Neural cell (in vitro differentiated cells): ENCODE measurements at regions not wholly inside any gene's neighbourhood (a gene's known extent, or its start where the extent isn't known, plus 50 kb on each side); places are given as distances from the start of the nearest gene placed in this dataset.

Experiments used
- H2AFZ ChIP-seq: fragments of 200-600, 300-800 bp; sonication (generic), shearing (Covaris generic); 2 replicates; pipeline ENCODE4 v1.6.0; 2014; ENCODE audit warnings: low read depth, mild to moderate bottlenecking, antibody characterized with exemption, low read length, moderate library complexity
- H3F3A ChIP-seq: fragments of 200-600 bp; shearing (Covaris generic); 2 replicates; pipeline ENCODE4 v1.6.1; 2016; ENCODE audit warnings: mild to moderate bottlenecking, moderate library complexity, mixed read lengths, antibody characterized with exemption, low read length; ENCODE audit not compliant: insufficient read depth, poor library complexity, severe bottlenecking
- H3K27ac ChIP-seq: fragments of 200-600, 300-800 bp; sonication (generic), shearing (Covaris generic); 2 replicates; pipeline ENCODE4 v1.5.1; 2014; ENCODE audit warnings: mild to moderate bottlenecking, low read length, moderate library complexity
- H3K27me3 ChIP-seq: fragments of 300-800, 200-600 bp; sonication (generic), shearing (Covaris generic); 2 replicates; pipeline ENCODE4 v1.6.0; 2014; ENCODE audit warnings: mild to moderate bottlenecking, low read depth, low read length, moderate library complexity; ENCODE audit not compliant: insufficient read depth
- H3K36me3 ChIP-seq: fragments of 300-800, 200-600 bp; sonication (generic), shearing (Covaris generic); 2 replicates; pipeline ENCODE4 v1.5.1; 2014; ENCODE audit warnings: mild to moderate bottlenecking, antibody characterized with exemption, low read length, moderate library complexity; ENCODE audit not compliant: insufficient read depth
- H3K4me2 ChIP-seq: fragments of 300-800, 200-600 bp; sonication (generic), shearing (Covaris generic); 2 replicates; pipeline ENCODE4 v1.6.0; 2014; ENCODE audit warnings: mild to moderate bottlenecking, low read length
- H3K4me3 ChIP-seq: fragments of 300-800, 200-600 bp; sonication (generic), shearing (Covaris generic); 2 replicates; pipeline ENCODE4 v1.5.1; 2014; ENCODE audit warnings: mild to moderate bottlenecking, low read length, moderate library complexity
- H3K79me2 ChIP-seq: fragments of 200-600 bp; shearing (Covaris generic); replicated peaks from 2 replicates; pipeline ENCODE4 v1.6.0; 2014; ENCODE audit warnings: mild to moderate bottlenecking, low read length, moderate library complexity; ENCODE audit not compliant: insufficient read depth
- H3K9ac ChIP-seq: fragments of 300-800, 200-600 bp; sonication (generic), shearing (Covaris generic); 2 replicates; pipeline ENCODE4 v1.6.1; 2016; ENCODE audit warnings: mild to moderate bottlenecking, low read length, mixed read lengths
- H3K9me2 ChIP-seq: fragments of 200-600 bp; shearing (Covaris generic); 2 replicates; pipeline ENCODE4 v1.6.1; 2016; ENCODE audit warnings: mild to moderate bottlenecking, low read length, mixed read lengths; ENCODE audit not compliant: insufficient read depth
- H3K9me3 ChIP-seq: fragments of 200-600, 300-800 bp; sonication (generic), shearing (Covaris generic); 2 replicates; pipeline ENCODE4 v1.6.1; 2016; ENCODE audit warnings: mild to moderate bottlenecking, mixed run types, low read length, moderate library complexity, mixed read lengths
- H4K20me1 ChIP-seq: fragments of 200-600 bp; shearing (Covaris generic); 2 replicates; pipeline ENCODE4 v1.6.1; 2016; ENCODE audit warnings: mild to moderate bottlenecking, mixed run types; ENCODE audit not compliant: insufficient read depth
- CTCF ChIP-seq: fragments of 450-650 bp; IDR thresholded peaks from 2 replicates; pipeline ENCODE4 v1.5.1; 2014; ENCODE audit warnings: antibody characterized with exemption, mild to moderate bottlenecking, moderate library complexity; ENCODE audit not compliant: poor library complexity, severe bottlenecking
- EP300 ChIP-seq: fragments of 450-650 bp; conservative IDR thresholded peaks from 2 replicates; pipeline ENCODE4 v1.6.1; 2014; ENCODE audit warnings: antibody characterized with exemption, mild to moderate bottlenecking, moderate library complexity; ENCODE audit not compliant: poor library complexity, severe bottlenecking
- EZH2 ChIP-seq: fragments of 200-600, 300-800 bp; shearing (Covaris generic), sonication (generic); IDR thresholded peaks from 2 replicates; pipeline ENCODE4 v1.6.1; 2014; ENCODE audit warnings: antibody characterized with exemption, low read length, borderline replicate concordance, mild to moderate bottlenecking; ENCODE audit not compliant: insufficient read depth, poor library complexity, severe bottlenecking
- MXI1 ChIP-seq: fragments of 450-650 bp; conservative IDR thresholded peaks from 2 replicates; pipeline ENCODE4 v1.6.1; 2014; ENCODE audit warnings: antibody characterized with exemption, mild to moderate bottlenecking; ENCODE audit not compliant: poor library complexity, severe bottlenecking
- POLR2AphosphoS5 ChIP-seq: IDR thresholded peaks from 2 replicates; pipeline ENCODE4 v1.6.1; 2012
- RAD21 ChIP-seq: fragments of 450-650 bp; conservative IDR thresholded peaks from 2 replicates; pipeline ENCODE4 v1.6.1; 2014; ENCODE audit warnings: antibody characterized with exemption, mild to moderate bottlenecking, moderate library complexity
- REST ChIP-seq: IDR thresholded peaks from 2 replicates; pipeline ENCODE4 v1.6.1; 2012; ENCODE audit warnings: borderline replicate concordance
- SMC3 ChIP-seq: fragments of 450-650 bp; conservative IDR thresholded peaks from 2 replicates; pipeline ENCODE4 v1.6.1; 2014; ENCODE audit warnings: antibody characterized with exemption, mild to moderate bottlenecking, moderate library complexity; ENCODE audit not compliant: poor library complexity
- TAF1 ChIP-seq: IDR thresholded peaks from 2 replicates; pipeline ENCODE4 v1.6.1; 2012; ENCODE audit warnings: low read depth

GRCh38 chr3:17823036-17823435, 80.6 kb upstream of the TBC1D5 start:
- H3K36me3 ChIP-seq = no peaks in the 10 kb centered on the region
- H4K20me1 ChIP-seq = no peaks in the 10 kb centered on the region
- no peaks in the 10 kb centered on the region for H3F3A ChIP-seq
- H3K27me3 ChIP-seq = no peaks in the 10 kb centered on the region
- TF ChIP-seq TAF1 (no peak), EP300 (no peak), CTCF (no peak)
- no peak overlapping the region for H3K4me3 ChIP-seq
- H3K27ac ChIP-seq = no peak overlapping the region
- no peaks in the 10 kb centered on the region for H3K79me2 ChIP-seq
- no peaks in the 10 kb centered on the region for H3K9me2 ChIP-seq
- no peaks in the 10 kb centered on the region for H3K9me3 ChIP-seq
- no peak overlapping the region for H3K9ac ChIP-seq
- H3K4me2 ChIP-seq = no peak overlapping the region
- no peak overlapping the region for H2AFZ ChIP-seq

GRCh38 chr3:17820704-17821103, 78.3 kb upstream of the TBC1D5 start:
- no peak overlapping the region for H3K4me3 ChIP-seq
- no peaks in the 10 kb centered on the region for H3K79me2 ChIP-seq
- H3K27ac ChIP-seq = no peak overlapping the region
- no peak overlapping the region for H3K9ac ChIP-seq
- no peaks in the 10 kb centered on the region for H3K9me3 ChIP-seq
- TF ChIP-seq CTCF = no peak
- no peak for TF ChIP-seq POLR2AphosphoS5
- TF ChIP-seq REST = no peak
- TF ChIP-seq MXI1 = no peak
- no peak overlapping the region for H2AFZ ChIP-seq
- no peaks in the 10 kb centered on the region for H3K36me3 ChIP-seq
- no peak overlapping the region for H3K4me2 ChIP-seq
- H3K27me3 ChIP-seq = no peaks in the 10 kb centered on the region
- no peaks in the 10 kb centered on the region for H3F3A ChIP-seq
- no peaks in the 10 kb centered on the region for H4K20me1 ChIP-seq
- no peaks in the 10 kb centered on the region for H3K9me2 ChIP-seq

- Histone ChIP-seq H3K4me3 (no peak overlapping the region), H3K27ac (no peak overlapping the region), H3K9me2 (no peaks in the 10 kb centered on the region), H3F3A (no peaks in the 10 kb centered on the region), H3K36me3 (no peaks in the 10 kb centered on the region), H3K27me3 (no peaks in the 10 kb centered on the region), H3K79me2 (no peaks in the 10 kb centered on the region), H4K20me1 (no peaks in the 10 kb centered on the region), H3K4me2 (no peak overlapping the region), H3K9me3 (no peaks in the 10 kb centered on the region), H2AFZ (no peak overlapping the region), H3K9ac (no peak overlapping the region)
- no peak for TF ChIP-seq SMC3
- no peak for TF ChIP-seq REST
- no peak for TF ChIP-seq CTCF
- TF ChIP-seq EP300 = no peak
- no peak for TF ChIP-seq MXI1
- TF ChIP-seq RAD21 = no peak
- TF ChIP-seq POLR2AphosphoS5 = no peak
- no peak for TF ChIP-seq EZH2
Measured at GRCh38 chr3:17820275-17820674, 77.8 kb upstream of the TBC1D5 start.
